ENCODE measurements at regions not wholly inside any gene's neighbourhood (a gene's known extent, or its start where the extent isn't known, plus 50 kb on each side); places are given as distances from the start of the nearest gene placed in this dataset.

GRCh38 chr16:51707666-51708065 is 556.6 kb upstream of the SALL1 start:
- no peak for DNase-seq

GRCh38 chr16:51705142-51705541 is 554.1 kb upstream of the SALL1 start:
- DNase-seq: no peak

DNA sequence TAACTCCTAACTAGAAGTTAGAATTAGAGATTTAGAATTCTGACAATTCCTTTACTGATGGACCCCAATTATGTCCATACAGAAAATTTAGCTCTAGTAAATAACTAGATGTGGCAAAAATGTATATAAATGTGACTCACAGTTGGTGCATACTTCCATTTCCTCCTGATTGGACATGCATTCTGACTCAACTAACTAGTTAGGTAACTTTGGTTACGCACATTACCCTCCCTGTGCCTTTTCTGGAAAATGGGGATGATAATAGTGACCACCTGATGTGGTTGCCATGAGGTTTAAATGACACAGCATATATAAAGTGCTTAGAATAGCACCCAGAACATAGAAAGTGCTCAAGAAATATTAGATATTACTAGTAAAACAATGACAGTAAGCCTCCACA is 550.0 kb upstream of the SALL1 start:
- no peak for DNase-seq

DNA sequence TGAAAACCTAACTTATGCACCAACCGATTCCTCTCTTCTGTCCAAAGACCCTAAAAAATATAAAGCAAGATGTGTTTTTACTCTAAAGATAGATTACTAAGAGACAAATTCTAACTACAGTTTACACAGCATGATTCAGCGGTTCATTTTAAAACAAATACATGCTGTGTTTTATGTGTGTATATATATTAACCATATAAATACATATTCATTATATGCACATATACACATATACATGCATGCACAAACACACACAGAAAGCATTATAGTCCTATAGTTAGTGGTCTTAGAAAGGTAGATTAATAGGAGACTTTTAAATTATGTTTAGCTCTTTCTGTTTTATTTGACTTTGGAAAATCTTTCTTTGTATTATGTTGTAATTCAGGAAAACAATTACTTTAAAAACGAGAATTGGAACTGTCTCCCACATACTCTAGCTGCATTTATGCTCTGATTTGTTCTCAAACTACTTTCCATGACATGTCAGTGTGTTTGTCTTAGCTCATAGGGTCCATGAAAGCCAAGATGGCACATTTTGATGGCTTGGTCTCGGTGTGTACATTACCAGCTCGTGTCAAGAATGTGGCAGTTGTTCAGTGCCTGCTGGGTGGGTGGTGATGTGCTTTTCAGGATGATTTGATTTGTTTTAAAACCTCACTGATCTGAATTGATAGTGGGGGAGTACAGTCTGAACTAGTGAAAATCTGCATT is 548.8 kb upstream of the SALL1 start:
- no peak for DNase-seq

GRCh38 chr16:51698647-51699046 is 547.6 kb upstream of the SALL1 start:
- DNase-seq: no peak

GRCh38 chr16:51697454-51697853 is 546.4 kb upstream of the SALL1 start:
- DNase-seq: no peak

- DNase-seq: no peak
Observed at GRCh38 chr16:51696376-51696775, 545.3 kb upstream of the SALL1 start.

DNA sequence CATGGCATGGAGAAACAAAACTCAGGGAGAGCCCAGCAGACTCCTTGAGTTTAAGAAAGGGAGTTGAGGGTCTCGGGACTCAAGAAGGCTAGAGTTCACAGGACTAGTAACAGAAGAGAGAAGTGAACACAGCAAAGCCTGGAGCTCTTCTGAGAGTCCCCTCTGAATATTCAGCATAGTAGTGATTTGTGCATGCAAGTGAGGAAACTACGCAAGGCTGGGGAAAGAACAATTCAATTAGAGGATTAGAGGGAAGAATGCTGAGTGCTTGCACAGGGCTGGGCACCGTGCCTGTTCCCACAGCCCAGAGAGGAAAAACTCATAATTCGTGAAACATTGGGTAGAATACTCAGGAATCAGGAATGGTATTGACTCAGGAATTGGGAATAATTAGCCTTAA is 540.0 kb upstream of the SALL1 start:
- DNase-seq: no peak

GRCh38 chr16:51685498-51685897 is 534.4 kb upstream of the SALL1 start:
- DNase-seq: no peak

DNA sequence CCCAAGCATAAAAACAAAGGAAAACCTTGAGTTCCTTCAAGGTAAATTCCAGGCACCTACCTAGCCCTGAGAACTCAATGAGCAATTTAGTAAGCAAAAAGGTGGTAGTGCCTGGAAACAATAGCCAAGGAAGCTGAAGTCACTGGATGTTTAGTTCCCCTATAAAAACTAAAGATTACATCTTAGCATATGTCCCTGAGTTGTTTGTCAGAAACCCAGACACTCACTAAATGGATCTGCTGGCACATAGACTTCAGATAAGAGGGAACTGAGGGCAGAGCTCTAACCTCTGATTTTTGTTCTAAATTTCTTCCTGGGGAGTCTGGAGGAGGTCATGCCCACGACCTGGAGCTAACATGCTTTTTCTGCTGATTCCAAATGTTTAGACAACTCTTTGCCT is 532.8 kb upstream of the SALL1 start:
- no peak for DNase-seq

- no peak for DNase-seq
Observed at GRCh38 chr16:51682905-51683304, 531.8 kb upstream of the SALL1 start.

DNA sequence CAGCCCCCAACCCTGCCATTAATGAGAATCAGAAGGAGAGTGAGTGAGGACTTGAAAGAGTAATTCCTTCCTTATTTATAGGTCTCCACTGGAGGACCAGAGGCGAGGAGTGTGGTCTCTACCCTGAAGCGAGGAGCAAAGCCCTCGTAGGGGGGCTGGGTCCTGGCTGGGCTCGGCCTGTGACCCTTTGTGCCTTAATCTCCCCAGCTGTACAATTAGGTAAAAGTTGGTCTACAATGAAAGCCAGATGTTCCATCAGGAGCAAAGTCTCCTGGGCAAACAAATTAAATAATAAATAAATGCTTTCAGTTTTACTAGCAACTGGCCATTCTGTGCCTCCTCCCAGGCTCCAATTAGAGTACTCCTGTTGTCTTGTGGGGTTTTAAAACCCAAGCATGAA is 523.5 kb upstream of the SALL1 start:
- no peak for DNase-seq

- no peak for DNase-seq
Observed at GRCh38 chr16:51670527-51670926, 519.5 kb upstream of the SALL1 start.

- no peak for DNase-seq
Observed at GRCh38 chr16:51666821-51667220, 515.8 kb upstream of the SALL1 start.

DNA sequence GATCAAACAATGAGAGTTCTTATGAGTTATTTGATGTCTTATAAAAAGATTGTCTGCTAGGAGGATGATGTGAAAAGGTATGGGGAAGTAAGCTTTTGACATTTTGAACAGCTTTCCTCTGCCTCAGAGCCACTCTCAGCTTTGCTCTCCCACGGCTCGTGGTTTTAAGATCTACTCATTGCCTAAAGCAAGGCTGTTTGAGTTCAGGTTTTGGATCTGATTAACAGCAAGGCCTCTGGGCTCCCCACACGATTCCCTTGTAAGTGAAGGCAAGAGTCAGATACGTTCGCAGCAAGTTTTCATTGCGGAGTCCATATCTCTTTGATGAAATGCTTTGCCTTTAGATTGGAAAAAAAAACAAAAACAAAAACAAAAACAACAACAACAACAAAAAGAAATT is 515.0 kb upstream of the SALL1 start:
- DNase-seq: no peak

GRCh38 chr16:51665436-51665998 is 514.4 kb upstream of the SALL1 start:
- DNase-seq: no peak

DNA sequence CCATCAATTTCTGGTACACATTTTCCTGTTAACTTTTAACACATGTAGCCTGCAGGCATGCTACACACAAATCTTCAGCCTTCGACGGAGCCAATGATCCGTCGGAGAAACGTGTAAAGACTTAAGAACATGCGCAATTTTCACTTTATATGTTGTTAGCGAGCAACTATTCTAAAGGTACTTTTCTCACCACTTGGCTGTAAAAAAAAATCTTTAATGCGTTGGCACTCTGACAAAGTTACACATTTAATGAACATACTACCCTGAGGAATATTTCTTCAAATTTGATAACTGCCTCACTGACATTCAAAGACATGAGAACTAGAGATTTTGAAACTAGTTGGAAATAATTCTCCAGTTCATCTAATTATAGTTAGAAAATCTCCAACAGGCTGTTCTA is 507.5 kb upstream of the SALL1 start:
- no peak for DNase-seq

GRCh38 chr16:51657848-51658247 is 506.8 kb upstream of the SALL1 start:
- DNase-seq: no peak

DNA sequence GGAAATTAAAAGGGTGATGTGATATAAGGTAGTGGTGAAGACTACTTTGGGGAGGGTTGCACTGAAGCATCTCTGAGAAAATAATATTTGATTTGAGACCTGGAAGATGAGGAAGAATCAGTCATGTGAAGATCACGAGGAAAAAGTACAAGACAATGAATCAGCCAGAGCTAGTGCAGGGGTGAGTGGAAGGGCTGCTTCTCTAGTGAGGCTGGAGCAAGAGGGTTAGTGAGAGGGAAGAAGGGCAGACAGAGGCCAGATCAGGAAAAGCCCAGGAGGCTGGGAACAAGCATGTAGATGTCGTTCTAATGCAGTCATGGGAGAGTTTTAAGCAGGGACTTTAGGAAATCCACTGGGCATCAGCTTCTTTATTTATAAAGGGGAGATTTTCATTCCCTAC is 504.2 kb upstream of the SALL1 start:
- no peak for DNase-seq

DNA sequence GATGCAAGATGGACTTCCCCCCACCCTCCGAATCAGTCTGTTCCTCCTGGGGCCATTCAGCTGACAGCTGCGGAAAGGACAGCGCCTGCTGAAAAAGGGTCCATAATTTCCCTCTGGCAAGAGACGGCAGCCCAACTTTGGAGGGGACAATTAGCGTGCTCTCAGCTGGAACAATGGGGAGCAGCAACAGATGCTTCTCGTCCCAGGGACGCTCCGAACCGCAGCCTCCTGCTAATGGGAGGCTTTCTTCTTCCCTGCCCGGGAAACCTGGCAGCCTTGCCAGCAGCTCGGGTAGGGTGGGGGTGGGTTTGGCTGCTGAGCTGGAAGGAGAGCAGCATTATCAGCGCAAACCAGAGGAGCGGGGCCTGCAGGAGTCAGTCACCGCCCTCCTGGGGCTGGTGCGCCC is 500.0 kb upstream of the SALL1 start:
- no peak for DNase-seq

DNA sequence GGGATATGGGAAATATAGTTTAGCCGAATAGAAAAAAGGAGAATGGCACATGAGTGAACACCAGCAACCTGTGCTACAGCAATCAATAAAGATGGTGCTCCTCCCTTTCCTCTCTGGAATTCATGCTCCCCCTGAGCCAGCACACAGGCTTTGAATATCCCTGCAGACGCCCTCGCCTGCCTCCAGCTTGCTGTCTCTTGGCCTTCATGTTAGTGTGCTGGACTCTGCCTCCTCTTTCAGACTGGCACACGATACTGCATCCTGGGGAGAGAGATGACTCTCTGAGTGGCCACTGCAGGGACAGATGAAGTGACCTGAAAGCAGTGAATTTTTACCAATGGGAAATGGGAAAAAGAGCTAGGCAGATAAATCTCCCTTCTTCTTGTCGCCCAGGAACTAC is 498.6 kb upstream of the SALL1 start:
- no peak for DNase-seq

DNA sequence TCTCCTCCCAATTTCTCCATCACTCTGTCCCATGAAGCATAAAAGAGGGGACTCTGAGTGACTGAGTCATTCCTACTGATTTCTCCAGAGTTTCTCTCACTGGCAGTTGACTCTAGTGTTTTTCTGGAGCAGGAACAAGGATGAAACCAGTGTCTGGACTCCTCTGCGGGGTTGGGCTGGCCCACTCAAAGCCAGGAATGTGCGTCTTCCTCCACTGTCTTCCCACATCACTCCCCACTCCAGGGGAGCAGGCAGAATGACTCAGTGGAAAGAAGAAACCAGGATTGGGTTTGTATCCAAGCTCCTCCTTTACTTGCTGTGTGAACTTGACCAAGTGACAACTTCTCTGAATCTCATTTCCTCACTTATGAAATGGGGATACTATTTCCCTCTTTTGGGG is 497.5 kb upstream of the SALL1 start:
- no peak for DNase-seq

DNA sequence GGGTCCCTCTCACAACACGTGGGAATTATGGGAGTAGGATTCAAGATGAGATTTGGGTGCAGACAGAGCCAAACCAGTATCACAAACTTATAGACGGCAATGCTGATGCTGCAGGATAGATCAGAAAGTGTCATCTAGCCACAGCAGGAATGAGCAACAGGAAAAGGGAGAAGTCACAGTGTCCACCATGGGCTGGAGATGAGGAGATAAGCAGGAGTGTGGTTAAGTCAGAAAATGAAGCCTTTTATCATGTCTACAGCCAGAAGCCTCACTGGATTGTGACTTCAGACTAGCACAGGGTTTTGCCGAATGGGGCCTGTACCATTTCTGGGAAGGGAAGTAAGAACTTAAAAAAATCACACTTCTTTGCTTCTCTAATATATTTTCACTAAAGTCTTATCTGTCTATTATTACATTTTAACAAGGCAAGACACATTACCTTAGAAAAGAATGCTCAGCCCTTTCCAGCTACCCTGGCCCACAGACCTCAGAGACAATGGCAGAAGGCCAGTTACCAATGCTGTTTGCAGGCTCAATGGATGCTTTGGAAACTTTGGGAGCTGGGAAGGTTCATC is 490.2 kb upstream of the SALL1 start:
- DNase-seq: no peak

DNA sequence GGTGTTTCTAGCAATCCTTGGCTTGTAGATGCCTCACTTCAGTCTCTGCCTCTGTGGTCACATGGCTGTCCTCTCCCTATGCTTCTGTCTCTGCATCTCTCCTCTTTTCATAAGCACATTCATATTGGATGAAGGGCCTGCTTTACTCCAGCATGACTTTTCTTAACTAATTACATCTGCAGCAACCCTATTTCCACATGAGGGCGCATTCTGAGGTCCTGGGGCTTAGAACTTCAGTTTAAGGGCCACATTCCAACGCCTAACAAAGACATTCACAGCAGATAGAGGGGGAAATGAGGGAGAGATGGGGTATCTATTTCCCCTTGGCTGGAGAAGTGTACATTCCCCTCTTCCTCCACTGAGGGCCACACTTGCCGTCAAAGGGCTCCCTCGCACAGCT is 489.1 kb upstream of the SALL1 start:
- DNase-seq: no peak

Data from NCI-H146 (cell line).